Pancreas (tissue), 10 donors: ENCODE measurements at regions not wholly inside any gene's neighbourhood (a gene's known extent, or its start where the extent isn't known, plus 50 kb on each side); places are given as distances from the start of the nearest gene placed in this dataset.

Experiments used
- ATAC-seq, 4 donors: fragments of 200-7000 bp; cut with Tn5 transposase; one replicate each; pipeline versions ENCODE4 v1.8.0 to v1.9.1; 2020; ENCODE audit warnings: mild to moderate bottlenecking in 4 of 4, moderate library complexity in 4 of 4
- DNase-seq, 6 donors: peaks; one replicate each; pipeline ENCODE4 v3.0.0-alpha.2; 2020
- FAIRE-seq: peaks from 2 replicates; lab custom pipeline; 2012; peaks lifted over from hg19 to GRCh38; lab: Jason Lieb, UNC
- H3K27ac ChIP-seq, 4 donors: fragments of 200-600 bp; sonication (generic); 1 replicate in 3 of 4; 2 replicates in 1 of 4; pipeline versions ENCODE4 v1.5.0 to v1.8.0; 2020
- H3K27me3 ChIP-seq, 4 donors: fragments of 200-600 bp; one replicate each; pipeline ENCODE4 v1.8.0; 2021
- H3K36me3 ChIP-seq, 3 donors: fragments of 200-600 bp; sonication (generic) in 1 of 3; one replicate each; pipeline versions ENCODE4 v1.5.0 to v1.8.0; 2020 to 2021
- H3K4me1 ChIP-seq, 3 donors: fragments of 200-600 bp; one replicate each; pipeline ENCODE4 v1.8.0; 2021
- H3K4me3 ChIP-seq, 4 donors: fragments of 200-600 bp; sonication (generic) in 2 of 4; one replicate each; pipeline versions ENCODE4 v1.5.0 to v1.8.0; 2020 to 2021
- H3K9me3 ChIP-seq, 4 donors: fragments of 200-600 bp; one replicate each; pipeline ENCODE4 v1.8.0; 2021
- CTCF ChIP-seq, 4 donors: fragments of 200-600 bp; sonication (generic) in 3 of 4; IDR thresholded peaks; one replicate each; pipeline versions ENCODE4 v1.5.0 to v1.8.0; 2021; ENCODE audit warnings: antibody characterized with exemption in 4 of 4
- WGBS, 2 donors: extraction: QIAGEN DNeasy Blood & Tissue Kit; methylation state at CpG; one replicate each; pipeline ENCODE4 v1.1.7; 2013; 5-methylcytosine and 5-hydroxymethylcytosine counted together
- intact Hi-C, 3 donors: fragments of 100-400 bp; cut with DNase I; formaldehyde crosslinking; loops; one replicate each; pipeline versions ENCODE4 v1.11.1 to v1.14.2; 2022
- donor health status: healthy with polysubstance abuse.
- donor health status: DM: no; HTN: no; CAD: no; lungs with moderate emphysema.
- donor health status: DM: no; HTN: no; CAD: no.
- donor health status: control.
- donor health status: control.
- donor health status: Bipolar disorder and iron deficiency.
- donor health status: DM: yes; HTN: yes; CAD: no.
- donor health status: DM: no; HTN: no; CAD: no.
- donor health status: DM: no; HTN: no; CAD: no.
- donor health status: DM: yes; HTN: yes; CAD: no.

GRCh38 chr22:44438481-44439131 lies 59.4 kb downstream of the RTL6 start:
- no peaks in the 10 kb centered on the region for H3K9me3 ChIP-seq
- FAIRE-seq, result no peak
- no peaks in the 10 kb centered on the region for H3K36me3 ChIP-seq
- WGBS, 2 donors, result 78 to 87% methylated on average over 20 of the region's 20 CpGs
- no peaks in the 10 kb centered on the region for H3K4me1 ChIP-seq
- no peak overlapping the region for H3K4me3 ChIP-seq
- no peaks in the 10 kb centered on the region for H3K27me3 ChIP-seq
- no peak overlapping the region for H3K27ac ChIP-seq
- DNase-seq, result no peak
- no peak for ATAC-seq
- intact Hi-C loops, result no loop called here
- no peak for TF ChIP-seq CTCF (IDR thresholded peaks at IDR 0.05)

GRCh38 chr22:44438056-44438455 lies 60.0 kb downstream of the RTL6 start:
- DNase-seq, result peak in 1 of 6 donors; percentile 39
- no peak overlapping the region for H3K27ac ChIP-seq
- intact Hi-C loops, result no loop called here
- WGBS, 2 donors, result 72% methylated on average over 13 to 14 of the region's 14 CpGs
- no peak for ATAC-seq
- no peaks in the 10 kb centered on the region for H3K4me1 ChIP-seq
- no peak overlapping the region for H3K4me3 ChIP-seq
- H3K36me3 ChIP-seq, result no peaks in the 10 kb centered on the region
- no peaks in the 10 kb centered on the region for H3K27me3 ChIP-seq
- H3K9me3 ChIP-seq, result no peaks in the 10 kb centered on the region
- FAIRE-seq, result no peak
- TF ChIP-seq CTCF (IDR thresholded peaks at IDR 0.05), result no peak

GRCh38 chr22:44437216-44438055 lies 60.6 kb downstream of the RTL6 start:
- Histone ChIP-seq H3K4me1 (no peaks in the 10 kb centered on the region), H3K36me3 (no peaks in the 10 kb centered on the region), H3K27me3 (no peaks in the 10 kb centered on the region), H3K4me3 (no peak overlapping the region), H3K27ac (no peak overlapping the region), H3K9me3 (no peaks in the 10 kb centered on the region)
- no peak for DNase-seq
- WGBS, 2 donors, result 85 to 87% methylated on average over 20 to 21 of the region's 21 CpGs
- ATAC-seq, result no peak
- FAIRE-seq, result no peak
- no peak for TF ChIP-seq CTCF (IDR thresholded peaks at IDR 0.05)
- intact Hi-C loops, result no loop called here

GRCh38 chr22:44436736-44437135 lies 61.3 kb downstream of the RTL6 start:
- Histone ChIP-seq H3K9me3 (no peaks in the 10 kb centered on the region), H3K36me3 (no peaks in the 10 kb centered on the region), H3K27me3 (no peaks in the 10 kb centered on the region), H3K4me3 (no peak overlapping the region), H3K4me1 (no peaks in the 10 kb centered on the region), H3K27ac (no peak overlapping the region)
- TF ChIP-seq CTCF (IDR thresholded peaks at IDR 0.05), result no peak
- no peak for DNase-seq
- ATAC-seq, result no peak
- intact Hi-C loops, result no loop called here
- FAIRE-seq, result no peak
- 70 to 75% methylated on average over 8 of the region's 8 CpGs for WGBS, 2 donors

GRCh38 chr22:44431256-44431655 lies 66.8 kb downstream of the RTL6 start:
- FAIRE-seq (no peak), DNase-seq (peak in 1 of 6 donors; percentile 18), ATAC-seq (no peak)
- H3K36me3 ChIP-seq, result no peaks in the 10 kb centered on the region
- H3K27ac ChIP-seq, result no peak overlapping the region
- H3K4me3 ChIP-seq, result no peak overlapping the region
- no peaks in the 10 kb centered on the region for H3K4me1 ChIP-seq
- H3K27me3 ChIP-seq, result no peaks in the 10 kb centered on the region
- no peak for TF ChIP-seq CTCF (IDR thresholded peaks at IDR 0.05)
- intact Hi-C loops, result no loop called here
- 82 to 87% methylated on average over 4 of the region's 4 CpGs for WGBS, 2 donors
- no peaks in the 10 kb centered on the region for H3K9me3 ChIP-seq
